ENCODE measurements at regions not wholly inside any gene's neighbourhood (a gene's known extent, or its start where the extent isn't known, plus 50 kb on each side); places are given as distances from the start of the nearest gene placed in this dataset.

DNA sequence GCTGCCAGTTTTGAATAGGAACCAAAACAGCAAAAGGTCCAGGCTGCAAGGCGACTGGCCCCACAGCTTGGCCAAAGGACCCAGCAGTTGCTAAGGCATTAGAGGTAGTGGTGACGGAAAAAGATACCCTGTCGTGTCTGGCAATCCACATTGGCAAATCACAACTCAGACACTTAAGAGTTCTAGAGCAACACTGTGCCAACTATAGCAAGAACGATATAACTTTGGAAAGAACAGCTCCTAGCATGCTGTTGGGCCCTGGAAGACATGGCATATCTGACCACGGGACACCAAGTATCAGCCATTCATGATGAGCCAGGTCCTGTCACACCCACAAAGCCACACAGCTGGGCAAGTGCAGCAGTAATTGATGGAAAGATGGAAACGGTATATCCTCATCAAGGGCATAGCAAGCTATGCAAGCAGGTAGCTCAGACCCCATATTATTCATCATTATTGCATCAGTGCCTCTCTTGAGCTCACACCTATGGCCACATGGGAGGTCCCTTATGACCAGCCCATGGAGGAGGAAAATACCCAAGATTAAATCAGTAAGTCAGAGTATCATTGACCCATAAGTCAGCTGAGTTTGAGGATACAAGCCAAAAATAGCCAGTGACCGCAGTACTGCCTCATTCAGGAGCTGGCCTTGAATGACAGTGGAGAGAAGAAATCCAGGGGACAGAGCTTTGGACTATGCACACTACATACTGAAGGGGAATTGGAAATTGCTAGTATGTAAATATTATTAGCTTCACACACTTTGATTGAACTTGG lies 221.2 kb downstream of the SETD4 start:
- Mint-ChIP-seq H3K27ac (no peak overlapping the region), H3K36me3 (ENCODE audit: low read depth) (no peaks in the 10 kb centered on the region), H3K27me3 (ENCODE audit: low read depth) (peaks cover 4% of the 10 kb centered on the region), H3K4me1 (ENCODE audit: low read depth) (peaks cover under 1% of the 10 kb centered on the region), H3K4me3 (no peak overlapping the region), H3K9me3 (no peaks in the 10 kb centered on the region)
- DNase-seq (ENCODE audit: low spot score), result no peak

DNA sequence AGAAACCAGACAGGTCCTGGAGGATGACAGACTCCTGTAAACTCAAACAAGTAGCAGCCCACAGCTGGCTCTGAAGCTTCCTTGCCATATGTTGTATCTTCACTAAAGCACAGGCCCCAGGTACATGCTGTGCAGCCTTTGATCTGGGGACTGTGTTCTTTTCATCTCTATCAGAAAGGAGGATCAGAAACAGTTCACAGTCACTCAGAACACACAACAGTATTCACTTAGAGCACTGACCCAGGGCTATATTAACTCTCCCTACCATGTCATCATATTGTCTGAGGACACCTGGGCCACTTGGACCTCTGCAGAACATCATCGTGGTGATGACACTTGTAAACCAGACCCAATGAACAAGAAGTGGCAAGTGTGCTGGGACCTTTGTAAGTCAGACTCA lies 222.0 kb downstream of the SETD4 start:
- Mint-ChIP-seq H3K27ac (no peak overlapping the region), H3K4me1 (ENCODE audit: low read depth) (peaks cover 2% of the 10 kb centered on the region), H3K27me3 (ENCODE audit: low read depth) (peaks cover 4% of the 10 kb centered on the region), H3K4me3 (no peak overlapping the region), H3K36me3 (ENCODE audit: low read depth) (no peaks in the 10 kb centered on the region), H3K9me3 (no peaks in the 10 kb centered on the region)
- DNase-seq (ENCODE audit: low spot score), result no peak

DNA sequence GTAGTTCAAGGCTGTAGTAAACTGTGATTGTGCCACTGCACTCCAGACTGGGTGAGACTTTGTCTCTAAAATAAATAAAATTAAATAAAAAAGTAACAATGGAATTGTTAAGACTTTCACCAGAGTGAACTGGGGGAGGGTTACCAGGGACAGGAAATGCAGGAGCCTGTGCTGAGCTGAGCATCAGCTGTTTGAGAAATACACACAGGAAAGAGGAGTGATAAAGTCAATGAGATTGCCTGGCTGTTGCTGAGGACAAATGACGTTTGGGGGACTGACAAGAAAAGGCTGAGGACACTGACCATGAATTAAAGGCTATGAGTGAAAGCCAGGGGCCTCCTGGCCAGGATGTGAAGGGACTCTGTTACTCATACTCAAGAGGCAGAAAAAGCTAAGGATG lies 226.3 kb downstream of the SETD4 start:
- Mint-ChIP-seq H3K4me3 (no peak overlapping the region), H3K27me3 (ENCODE audit: low read depth) (peaks cover 10% of the 10 kb centered on the region), H3K27ac (no peak overlapping the region), H3K36me3 (ENCODE audit: low read depth) (no peaks in the 10 kb centered on the region), H3K9me3 (no peaks in the 10 kb centered on the region), H3K4me1 (ENCODE audit: low read depth) (peaks cover 2% of the 10 kb centered on the region)
- DNase-seq (ENCODE audit: low spot score), result no peak

DNA sequence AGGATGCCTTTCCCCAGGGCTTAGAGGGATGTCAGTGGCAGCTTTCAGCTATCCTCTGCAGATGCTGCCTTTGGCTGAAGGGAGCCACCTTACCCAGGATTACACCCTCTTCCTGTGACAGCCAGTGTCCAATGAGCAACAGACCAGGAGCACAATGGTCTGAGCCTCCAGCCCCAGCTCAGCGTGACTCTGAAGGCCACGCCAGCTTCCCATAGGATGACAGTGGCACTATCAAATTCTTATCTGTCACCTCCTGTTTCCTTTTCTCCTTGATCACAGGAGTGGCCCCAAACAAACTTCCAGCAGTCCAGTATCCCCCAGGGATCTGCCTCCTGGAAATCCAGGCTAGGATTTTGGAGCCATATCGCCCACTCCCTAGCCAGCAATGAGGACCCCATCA lies 226.9 kb downstream of the SETD4 start:
- H3K9me3 Mint-ChIP-seq, result no peaks in the 10 kb centered on the region
- H3K27ac Mint-ChIP-seq, result no peak overlapping the region
- no peak overlapping the region for H3K4me3 Mint-ChIP-seq
- DNase-seq (ENCODE audit: low spot score), result no peak
- no peaks in the 10 kb centered on the region for H3K36me3 Mint-ChIP-seq (ENCODE audit: low read depth)
- H3K27me3 Mint-ChIP-seq (ENCODE audit: low read depth), result peaks cover 14% of the 10 kb centered on the region
- peaks cover 2% of the 10 kb centered on the region for H3K4me1 Mint-ChIP-seq (ENCODE audit: low read depth)

DNA sequence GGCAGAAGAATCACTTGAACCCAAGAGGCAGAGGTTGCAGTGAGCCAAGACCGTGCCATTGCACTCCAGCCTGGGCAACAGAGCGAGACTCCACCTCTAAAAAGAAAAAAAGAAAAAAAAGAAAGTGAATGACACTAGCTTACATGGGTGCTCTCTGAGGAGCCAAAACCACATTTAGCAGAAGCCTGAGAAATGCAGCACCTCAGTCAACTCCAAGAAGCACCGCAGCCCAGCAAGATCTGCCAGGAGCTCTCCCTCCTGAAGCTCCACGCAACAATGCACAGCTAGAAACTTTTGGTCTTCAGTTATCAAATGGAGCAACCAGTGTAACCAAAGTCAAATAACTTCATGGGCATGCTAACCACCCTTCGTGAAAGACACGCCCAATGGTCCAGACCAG lies 229.1 kb downstream of the SETD4 start:
- no peaks in the 10 kb centered on the region for H3K9me3 Mint-ChIP-seq
- no peaks in the 10 kb centered on the region for H3K36me3 Mint-ChIP-seq (ENCODE audit: low read depth)
- no peak for DNase-seq (ENCODE audit: low spot score)
- H3K27me3 Mint-ChIP-seq (ENCODE audit: low read depth), result peaks cover 19% of the 10 kb centered on the region
- no peak overlapping the region for H3K4me3 Mint-ChIP-seq
- no peak overlapping the region for H3K27ac Mint-ChIP-seq
- peaks cover 2% of the 10 kb centered on the region for H3K4me1 Mint-ChIP-seq (ENCODE audit: low read depth)

GRCh38 chr21:35829067-35829466 lies 231.3 kb downstream of the SETD4 start:
- H3K9me3 Mint-ChIP-seq, result no peaks in the 10 kb centered on the region
- H3K27me3 Mint-ChIP-seq (ENCODE audit: low read depth), result peaks cover 22% of the 10 kb centered on the region
- no peak overlapping the region for H3K4me3 Mint-ChIP-seq
- DNase-seq (ENCODE audit: low spot score), result no peak
- peaks cover 1% of the 10 kb centered on the region for H3K4me1 Mint-ChIP-seq (ENCODE audit: low read depth)
- H3K36me3 Mint-ChIP-seq (ENCODE audit: low read depth), result no peaks in the 10 kb centered on the region
- H3K27ac Mint-ChIP-seq, result no peak overlapping the region

GRCh38 chr21:35828161-35828560 lies 232.2 kb downstream of the SETD4 start:
- Mint-ChIP-seq H3K27ac (no peak overlapping the region), H3K4me1 (ENCODE audit: low read depth) (no peaks in the 10 kb centered on the region), H3K36me3 (ENCODE audit: low read depth) (no peaks in the 10 kb centered on the region), H3K9me3 (no peaks in the 10 kb centered on the region), H3K4me3 (no peak overlapping the region), H3K27me3 (ENCODE audit: low read depth) (peaks cover 25% of the 10 kb centered on the region)
- no peak for DNase-seq (ENCODE audit: low spot score)

DNA sequence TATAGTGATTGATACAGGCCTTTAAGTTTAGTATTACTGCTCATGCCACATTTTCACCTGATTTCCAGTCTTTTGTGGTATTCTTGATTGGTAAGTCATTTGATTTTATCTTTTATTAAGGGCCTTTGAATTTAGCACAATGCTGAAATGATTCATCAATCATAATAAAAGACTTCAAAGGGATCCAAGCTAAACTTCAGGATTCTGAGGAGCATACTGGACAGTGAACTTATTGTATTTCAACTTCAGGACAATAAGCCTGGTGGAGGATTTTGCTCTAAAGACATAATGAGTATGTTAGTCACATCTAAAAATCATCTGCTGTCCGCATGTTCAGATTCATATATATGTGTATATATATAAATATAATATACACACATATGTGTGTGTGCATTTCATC lies 233.3 kb downstream of the SETD4 start:
- no peak overlapping the region for H3K4me3 Mint-ChIP-seq
- no peaks in the 10 kb centered on the region for H3K36me3 Mint-ChIP-seq (ENCODE audit: low read depth)
- no peaks in the 10 kb centered on the region for H3K4me1 Mint-ChIP-seq (ENCODE audit: low read depth)
- peaks cover 23% of the 10 kb centered on the region for H3K27me3 Mint-ChIP-seq (ENCODE audit: low read depth)
- no peaks in the 10 kb centered on the region for H3K9me3 Mint-ChIP-seq
- no peak for DNase-seq (ENCODE audit: low spot score)
- H3K27ac Mint-ChIP-seq, result no peak overlapping the region

- no peaks in the 10 kb centered on the region for H3K9me3 Mint-ChIP-seq
- H3K36me3 Mint-ChIP-seq (ENCODE audit: low read depth), result no peaks in the 10 kb centered on the region
- H3K27ac Mint-ChIP-seq, result no peak overlapping the region
- H3K27me3 Mint-ChIP-seq (ENCODE audit: low read depth), result peaks cover 18% of the 10 kb centered on the region
- H3K4me3 Mint-ChIP-seq, result no peak overlapping the region
- no peak for DNase-seq (ENCODE audit: low spot score)
- no peaks in the 10 kb centered on the region for H3K4me1 Mint-ChIP-seq (ENCODE audit: low read depth)
Observed at GRCh38 chr21:35825370-35826353, 234.7 kb downstream of the SETD4 start.

DNA sequence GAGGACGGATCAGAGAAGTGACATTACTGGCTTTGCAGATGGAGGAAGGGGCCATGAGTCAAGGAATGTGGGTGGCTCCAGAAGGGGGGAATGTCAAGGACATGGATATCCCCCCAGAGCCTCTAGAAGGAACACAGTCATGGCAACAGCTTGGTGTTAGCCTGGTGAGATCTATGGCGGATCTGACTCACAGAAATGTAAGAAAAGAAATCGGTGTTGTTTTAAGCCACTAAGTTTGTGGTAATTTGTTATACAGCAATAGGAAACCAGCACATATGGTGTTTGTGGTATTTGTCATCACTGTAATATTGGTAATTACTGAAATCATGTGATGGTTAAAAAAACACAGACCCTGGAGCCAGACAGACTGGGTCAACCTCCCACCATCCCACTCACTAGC lies 236.2 kb downstream of the SETD4 start:
- no peaks in the 10 kb centered on the region for H3K4me1 Mint-ChIP-seq (ENCODE audit: low read depth)
- H3K4me3 Mint-ChIP-seq, result no peak overlapping the region
- no peaks in the 10 kb centered on the region for H3K9me3 Mint-ChIP-seq
- no peaks in the 10 kb centered on the region for H3K36me3 Mint-ChIP-seq (ENCODE audit: low read depth)
- no peak for DNase-seq (ENCODE audit: low spot score)
- H3K27ac Mint-ChIP-seq, result no peak overlapping the region
- H3K27me3 Mint-ChIP-seq (ENCODE audit: low read depth), result peaks cover 16% of the 10 kb centered on the region

DNA sequence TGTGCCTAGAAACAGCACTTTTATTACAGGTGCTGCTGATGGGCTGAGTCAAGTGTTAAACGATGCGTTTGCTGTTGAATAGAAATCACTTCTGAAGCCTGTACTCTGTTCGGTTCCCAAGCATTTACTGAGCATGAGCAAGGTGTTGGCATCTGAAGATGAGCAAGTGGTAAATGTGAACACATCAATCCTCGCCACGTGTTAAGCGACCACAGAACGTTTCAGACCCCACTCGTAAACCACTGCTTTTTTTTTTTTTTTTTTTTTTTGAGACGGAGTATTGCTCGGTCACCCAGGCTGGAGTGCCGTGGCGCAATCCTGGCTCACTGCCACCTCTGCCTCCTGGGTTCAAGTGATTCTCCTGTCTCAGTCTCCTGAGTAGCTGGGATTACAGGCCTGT lies 241.2 kb downstream of the SETD4 start:
- Mint-ChIP-seq H3K27me3 (ENCODE audit: low read depth) (peaks cover 3% of the 10 kb centered on the region), H3K4me3 (no peak overlapping the region), H3K27ac (no peak overlapping the region), H3K36me3 (ENCODE audit: low read depth) (no peaks in the 10 kb centered on the region), H3K4me1 (ENCODE audit: low read depth) (no peaks in the 10 kb centered on the region), H3K9me3 (no peaks in the 10 kb centered on the region)
- no peak for DNase-seq (ENCODE audit: low spot score)

- Mint-ChIP-seq H3K36me3 (ENCODE audit: low read depth) (no peaks in the 10 kb centered on the region), H3K4me3 (no peak overlapping the region), H3K27ac (no peak overlapping the region), H3K27me3 (ENCODE audit: low read depth) (peaks cover 3% of the 10 kb centered on the region), H3K4me1 (ENCODE audit: low read depth) (no peaks in the 10 kb centered on the region), H3K9me3 (no peaks in the 10 kb centered on the region)
- no peak for DNase-seq (ENCODE audit: low spot score)
Observed at GRCh38 chr21:35818597-35818996, 241.7 kb downstream of the SETD4 start.

- peaks cover 4% of the 10 kb centered on the region for H3K27me3 Mint-ChIP-seq (ENCODE audit: low read depth)
- H3K4me1 Mint-ChIP-seq (ENCODE audit: low read depth), result no peaks in the 10 kb centered on the region
- no peaks in the 10 kb centered on the region for H3K9me3 Mint-ChIP-seq
- no peak for DNase-seq (ENCODE audit: low spot score)
- H3K4me3 Mint-ChIP-seq, result no peak overlapping the region
- H3K27ac Mint-ChIP-seq, result no peak overlapping the region
- H3K36me3 Mint-ChIP-seq (ENCODE audit: low read depth), result no peaks in the 10 kb centered on the region
Observed at GRCh38 chr21:35814858-35815619, 245.3 kb downstream of the SETD4 start.

- H3K4me1 Mint-ChIP-seq (ENCODE audit: low read depth), result no peaks in the 10 kb centered on the region
- H3K36me3 Mint-ChIP-seq (ENCODE audit: low read depth), result no peaks in the 10 kb centered on the region
- no peaks in the 10 kb centered on the region for H3K9me3 Mint-ChIP-seq
Observed at GRCh38 chr21:35812679-35813078, 247.6 kb downstream of the SETD4 start.

More at GRCh38 chr21:35812679-35813078, 247.6 kb downstream of the SETD4 start:
- H3K27me3 Mint-ChIP-seq (ENCODE audit: low read depth), result peaks cover 8% of the 10 kb centered on the region
- DNase-seq (ENCODE audit: low spot score), result no peak
- no peak overlapping the region for H3K27ac Mint-ChIP-seq
- H3K4me3 Mint-ChIP-seq, result no peak overlapping the region

All from T-helper 2 cell treated with Interferon-gamma antibody and Interleukin-4, amounts not matched to agents 5 μg/mL and 100 μg/mL, for 36 hours (primary cell).